ENCODE measurements at regions not wholly inside any gene's neighbourhood (a gene's known extent, or its start where the extent isn't known, plus 50 kb on each side); places are given as distances from the start of the nearest gene placed in this dataset.
A peak's percentile ranks its signal among the peaks of the same experiment; 100 is the strongest.

GRCh38 chr2:101563849-101564248, 88.9 kb upstream of the RFX8 start:
- intact Hi-C loops (cut with micrococcal nuclease): no loop called here
- H3K27me3 ChIP-seq (ENCODE audit: control insufficient read depth, insufficient read depth, low read length): no peaks in the 10 kb centered on the region
- H3K27me3 Mint-ChIP-seq (ENCODE audit: low read depth in 2 of 2): peaks cover 20 to 33% of the 10 kb centered on the region in 2 donors
- ATAC-seq (no peak), DNase-seq (no peak)
- no peak overlapping the region for H3K27ac ChIP-seq (ENCODE audit: low read length)
- peaks cover 10% of the 10 kb centered on the region for H3K9me3 ChIP-seq (ENCODE audit: control insufficient read depth, insufficient read depth, low read length)
- H3K4me1 ChIP-seq (ENCODE audit: control insufficient read depth, insufficient read depth, low read length): peaks cover 14% of the 10 kb centered on the region
- WGBS (ENCODE audit: insufficient coverage): 86% methylated on average over 4 of the region's 4 CpGs
- H3K27ac Mint-ChIP-seq: no peak overlapping the region
- H3K4me1 Mint-ChIP-seq: peaks cover 24 to 25% of the 10 kb centered on the region in 2 donors
- H3K36me3 ChIP-seq (ENCODE audit: control insufficient read depth, insufficient read depth, low read length): no peaks in the 10 kb centered on the region
- no peaks in the 10 kb centered on the region for H3K36me3 Mint-ChIP-seq
- no peak for TF ChIP-seq CTCF (IDR thresholded peaks at IDR 0.05)
- no peak overlapping the region for H3K4me3 Mint-ChIP-seq
- peaks cover 3 to 4% of the 10 kb centered on the region in 2 donors for H3K9me3 Mint-ChIP-seq
- no peak overlapping the region for H3K4me3 ChIP-seq (ENCODE audit: low read length)

- Mint-ChIP-seq H3K36me3 (no peaks in the 10 kb centered on the region), H3K4me3 (peak overlapping the region; percentile 35), H3K27me3 (ENCODE audit: low read depth in 2 of 2) (peaks cover 6 to 15% of the 10 kb centered on the region in 2 donors), H3K9me3 (peaks cover 3 to 4% of the 10 kb centered on the region in 2 donors), H3K4me1 (peaks cover 24 to 25% of the 10 kb centered on the region in 2 donors), H3K27ac (peak overlapping the region; percentile 2 to 60)
- DNase-seq (peak in 1 of 2 donors; percentile 15), ATAC-seq (peak in 2 of 3 donors; percentile 41 to 69)
- peaks cover 14% of the 10 kb centered on the region for H3K4me1 ChIP-seq (ENCODE audit: control insufficient read depth, insufficient read depth, low read length)
- no peak overlapping the region for H3K4me3 ChIP-seq (ENCODE audit: low read length)
- 80% methylated on average over 6 of the region's 6 CpGs for WGBS (ENCODE audit: insufficient coverage)
- TF ChIP-seq CTCF (IDR thresholded peaks at IDR 0.05): no peak
- peaks cover 10% of the 10 kb centered on the region for H3K9me3 ChIP-seq (ENCODE audit: control insufficient read depth, insufficient read depth, low read length)
- H3K27ac ChIP-seq (ENCODE audit: low read length): peak overlapping the region; percentile 5
- intact Hi-C loops (cut with micrococcal nuclease): no loop called here
- H3K27me3 ChIP-seq (ENCODE audit: control insufficient read depth, insufficient read depth, low read length): no peaks in the 10 kb centered on the region
- no peaks in the 10 kb centered on the region for H3K36me3 ChIP-seq (ENCODE audit: control insufficient read depth, insufficient read depth, low read length)
These were observed 85.9 kb upstream of the RFX8 start for GRCh38 chr2:101560780-101561315.

- Histone ChIP-seq H3K4me1 (ENCODE audit: control insufficient read depth, insufficient read depth, low read length) (peaks cover 14% of the 10 kb centered on the region), H3K9me3 (ENCODE audit: control insufficient read depth, insufficient read depth, low read length) (peaks cover 10% of the 10 kb centered on the region), H3K27me3 (ENCODE audit: control insufficient read depth, insufficient read depth, low read length) (no peaks in the 10 kb centered on the region), H3K4me3 (ENCODE audit: low read length) (no peak overlapping the region), H3K36me3 (ENCODE audit: control insufficient read depth, insufficient read depth, low read length) (no peaks in the 10 kb centered on the region), H3K27ac (ENCODE audit: low read length) (no peak overlapping the region)
- WGBS (ENCODE audit: insufficient coverage): 95% methylated on average over 7 of the region's 7 CpGs
- peaks cover 3 to 4% of the 10 kb centered on the region in 2 donors for H3K9me3 Mint-ChIP-seq
- ATAC-seq: no peak
- H3K4me1 Mint-ChIP-seq: peaks cover 24 to 25% of the 10 kb centered on the region in 2 donors
- no peak overlapping the region for H3K4me3 Mint-ChIP-seq
- no peak for TF ChIP-seq CTCF (IDR thresholded peaks at IDR 0.05)
- H3K27me3 Mint-ChIP-seq (ENCODE audit: low read depth in 2 of 2): peaks cover 4 to 5% of the 10 kb centered on the region in 2 donors
- H3K36me3 Mint-ChIP-seq: no peaks in the 10 kb centered on the region
- DNase-seq: no peak
- intact Hi-C loops (cut with micrococcal nuclease): no loop called here
- H3K27ac Mint-ChIP-seq: no peak overlapping the region
These were observed 84.6 kb upstream of the RFX8 start for GRCh38 chr2:101559551-101559950.

Measured in natural killer cell (primary cell).